LNCAP (cell line): ENCODE measurements at regions not wholly inside any gene's neighbourhood (a gene's known extent, or its start where the extent isn't known, plus 50 kb on each side); places are given as distances from the start of the nearest gene placed in this dataset.

Experiments used
- TF ChIP-seq, protein P1 (sequence below): fragments of 450-650 bp; IDR thresholded peaks from 2 replicates; pipeline ENCODE4 v1.5.1; 2017; ENCODE audit warnings: mild to moderate bottlenecking

- TF ChIP-seq, protein P1, sequence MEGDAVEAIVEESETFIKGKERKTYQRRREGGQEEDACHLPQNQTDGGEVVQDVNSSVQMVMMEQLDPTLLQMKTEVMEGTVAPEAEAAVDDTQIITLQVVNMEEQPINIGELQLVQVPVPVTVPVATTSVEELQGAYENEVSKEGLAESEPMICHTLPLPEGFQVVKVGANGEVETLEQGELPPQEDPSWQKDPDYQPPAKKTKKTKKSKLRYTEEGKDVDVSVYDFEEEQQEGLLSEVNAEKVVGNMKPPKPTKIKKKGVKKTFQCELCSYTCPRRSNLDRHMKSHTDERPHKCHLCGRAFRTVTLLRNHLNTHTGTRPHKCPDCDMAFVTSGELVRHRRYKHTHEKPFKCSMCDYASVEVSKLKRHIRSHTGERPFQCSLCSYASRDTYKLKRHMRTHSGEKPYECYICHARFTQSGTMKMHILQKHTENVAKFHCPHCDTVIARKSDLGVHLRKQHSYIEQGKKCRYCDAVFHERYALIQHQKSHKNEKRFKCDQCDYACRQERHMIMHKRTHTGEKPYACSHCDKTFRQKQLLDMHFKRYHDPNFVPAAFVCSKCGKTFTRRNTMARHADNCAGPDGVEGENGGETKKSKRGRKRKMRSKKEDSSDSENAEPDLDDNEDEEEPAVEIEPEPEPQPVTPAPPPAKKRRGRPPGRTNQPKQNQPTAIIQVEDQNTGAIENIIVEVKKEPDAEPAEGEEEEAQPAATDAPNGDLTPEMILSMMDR = no peak
Measured at GRCh38 chr12:127014079-127014478, 1252.9 kb upstream of the TMEM132C start.

DNA sequence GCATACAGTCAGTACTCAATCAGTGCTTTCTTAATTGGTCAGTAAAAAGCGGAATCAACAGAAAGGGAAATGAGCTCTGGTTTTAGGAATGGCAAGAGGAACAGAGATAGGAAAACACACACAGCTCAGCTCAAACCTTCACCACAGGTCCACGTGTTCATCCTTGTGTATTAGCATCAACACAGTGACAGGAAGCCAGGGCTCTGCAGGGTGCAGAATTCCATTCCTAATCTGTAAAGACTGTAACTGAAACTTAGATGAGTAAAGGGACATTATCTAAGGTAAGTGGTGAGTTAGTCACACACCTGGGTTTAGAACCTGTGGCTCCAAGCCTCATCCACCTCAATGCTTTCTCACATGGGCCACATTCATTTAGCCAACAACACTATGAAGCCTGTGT, 1242.2 kb upstream of the TMEM132C start:
- TF ChIP-seq, protein P1 = no peak

DNA sequence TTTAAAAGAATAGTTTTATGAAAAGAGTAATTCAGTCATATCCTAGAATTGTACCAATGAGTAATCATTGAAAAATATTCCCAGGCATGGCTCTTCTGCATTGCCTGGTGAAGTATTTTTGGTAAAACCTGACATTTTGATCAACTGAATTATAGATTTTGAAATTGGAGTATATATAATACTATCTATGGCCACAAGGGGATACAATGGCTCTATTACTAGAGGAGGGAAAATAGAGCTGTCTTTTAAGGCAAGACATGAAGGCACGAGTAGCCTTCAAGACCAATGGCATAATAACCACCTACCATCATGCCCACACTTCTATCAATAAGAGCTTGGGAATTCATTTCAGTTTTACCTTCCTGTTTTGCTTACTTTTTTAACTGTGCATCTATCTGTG, 1241.4 kb upstream of the TMEM132C start:
- TF ChIP-seq, protein P1 = peak; percentile 33

DNA sequence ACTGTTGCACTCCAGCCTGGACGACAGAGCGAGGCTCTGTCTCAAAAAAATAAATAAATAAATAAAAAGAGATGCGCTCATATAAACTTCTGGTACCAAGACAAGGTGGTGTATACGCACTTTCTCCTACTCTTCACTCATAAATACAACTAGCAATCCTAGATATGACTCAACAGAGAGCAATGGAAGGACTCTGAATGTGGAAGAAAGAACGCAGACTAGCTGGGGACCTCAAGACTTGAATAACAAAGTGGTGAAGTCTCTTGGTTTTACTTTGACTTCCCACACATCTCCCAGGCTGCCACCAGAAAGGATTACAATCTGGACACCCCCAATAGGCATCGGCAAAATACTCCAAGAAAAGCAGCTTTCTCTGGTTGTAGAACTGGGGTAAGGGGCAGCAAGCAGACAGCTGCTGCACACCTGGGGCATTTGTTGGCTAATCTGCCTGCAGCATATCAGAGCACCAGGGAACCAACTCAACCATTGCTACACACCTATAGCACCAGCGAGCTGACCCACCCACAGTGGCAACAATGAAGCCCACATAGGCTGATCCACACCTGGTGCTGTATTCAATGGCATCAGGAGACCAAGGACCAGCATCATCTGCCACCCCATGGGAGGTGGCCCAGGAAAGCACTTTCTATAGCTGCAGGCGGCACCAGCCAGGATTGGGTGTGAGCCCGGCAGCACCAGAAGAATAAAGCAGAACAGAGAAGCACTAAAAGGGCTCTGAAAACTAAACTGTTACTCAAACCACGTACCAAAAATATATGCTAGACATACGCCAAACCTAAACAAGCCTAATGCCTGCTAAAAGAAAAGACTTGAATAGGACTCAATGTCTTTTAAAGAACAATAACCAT, 1231.7 kb upstream of the TMEM132C start:
- TF ChIP-seq, protein P1 = no peak

GRCh38 chr12:127038152-127038551, 1228.8 kb upstream of the TMEM132C start:
- TF ChIP-seq, protein P1 = no peak

DNA sequence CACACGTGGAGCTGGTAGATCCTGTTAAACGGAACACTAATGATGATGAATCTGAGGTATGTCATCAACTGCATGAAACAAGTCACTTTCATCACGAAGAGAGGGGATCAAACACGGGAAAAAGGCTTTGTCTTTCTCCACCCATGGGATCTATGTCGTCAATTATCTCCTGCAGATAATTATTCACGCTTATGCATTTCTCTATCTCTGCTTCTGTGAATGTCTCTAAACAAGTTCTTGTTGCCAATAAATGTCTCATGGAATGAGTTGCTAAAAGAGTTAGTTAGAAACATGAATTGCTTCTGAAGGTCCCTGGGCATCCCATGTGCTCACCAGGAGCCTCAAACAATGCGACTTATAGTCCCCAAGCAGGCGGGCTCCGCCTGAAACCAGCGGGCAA, 1228.2 kb upstream of the TMEM132C start:
- TF ChIP-seq, protein P1 = no peak

- TF ChIP-seq, protein P1 = no peak
Measured at GRCh38 chr12:127041985-127042625, 1224.9 kb upstream of the TMEM132C start.
